ENCODE measurements at regions not wholly inside any gene's neighbourhood (a gene's known extent, or its start where the extent isn't known, plus 50 kb on each side); places are given as distances from the start of the nearest gene placed in this dataset.

- WGBS, 5 donors: 45 to 62% (median 58%) methylated on average over 1 of the region's 1 CpG
- Histone ChIP-seq H3K9me3 (no peaks in the 10 kb centered on the region), H3K4me1 (no peaks in the 10 kb centered on the region), H3K4me3 (no peak overlapping the region), H3K36me3 (no peaks in the 10 kb centered on the region), H3K27ac (no peak overlapping the region), H3K27me3 (no peaks in the 10 kb centered on the region)
- no peak for DNase-seq
- intact Hi-C loops (cut with DNase I; ENCODE audit: low total_unique reads): no loop called here
- no peak for TF ChIP-seq CTCF (IDR thresholded peaks at IDR 0.05)
- TF ChIP-seq POLR2AphosphoS5 (IDR thresholded peaks at IDR 0.05): no peak
- no peak for TF ChIP-seq POLR2A (IDR thresholded peaks at IDR 0.05)
- TF ChIP-seq EP300 (IDR thresholded peaks at IDR 0.05): no peak
These were observed 829.7 kb downstream of the CDH11 start for GRCh38 chr16:64292161-64292560.

GRCh38 chr16:64290461-64290860, 831.4 kb downstream of the CDH11 start:
- peaks cover 0 to 4% (median 2%) of the 10 kb centered on the region in 4 donors for H3K9me3 ChIP-seq
- no peaks in the 10 kb centered on the region for H3K27me3 ChIP-seq
- intact Hi-C loops (cut with DNase I; ENCODE audit: low total_unique reads): no loop called here
- H3K4me1 ChIP-seq: no peaks in the 10 kb centered on the region
- H3K27ac ChIP-seq: no peak overlapping the region
- H3K36me3 ChIP-seq: no peaks in the 10 kb centered on the region
- 55 to 70% (median 62%) methylated on average over 4 of the region's 4 CpGs for WGBS, 5 donors
- DNase-seq: no peak
- no peak for TF ChIP-seq POLR2AphosphoS5 (IDR thresholded peaks at IDR 0.05)
- TF ChIP-seq POLR2A (IDR thresholded peaks at IDR 0.05): no peak
- TF ChIP-seq EP300 (IDR thresholded peaks at IDR 0.05): no peak
- no peak for TF ChIP-seq CTCF (IDR thresholded peaks at IDR 0.05)
- no peak overlapping the region for H3K4me3 ChIP-seq

- DNase-seq: no peak
- H3K4me1 ChIP-seq: no peaks in the 10 kb centered on the region
- no peaks in the 10 kb centered on the region for H3K27me3 ChIP-seq
- H3K9me3 ChIP-seq: peaks cover 0 to 9% (median 2%) of the 10 kb centered on the region in 4 donors
- intact Hi-C loops (cut with DNase I; ENCODE audit: low total_unique reads): no loop called here
- no peak overlapping the region for H3K4me3 ChIP-seq
- TF ChIP-seq POLR2AphosphoS5 (IDR thresholded peaks at IDR 0.05) (no peak), EP300 (IDR thresholded peaks at IDR 0.05) (no peak), POLR2A (IDR thresholded peaks at IDR 0.05) (no peak), CTCF (IDR thresholded peaks at IDR 0.05) (no peak)
- WGBS, 5 donors: 53 to 68% (median 58%) methylated on average over 4 of the region's 4 CpGs
- no peak overlapping the region for H3K27ac ChIP-seq
- no peaks in the 10 kb centered on the region for H3K36me3 ChIP-seq
These were observed 834.0 kb downstream of the CDH11 start for GRCh38 chr16:64287655-64288528.

- Histone ChIP-seq H3K4me1 (no peaks in the 10 kb centered on the region), H3K36me3 (no peaks in the 10 kb centered on the region), H3K27me3 (no peaks in the 10 kb centered on the region), H3K4me3 (no peak overlapping the region), H3K9me3 (peaks cover 0 to 9% (median 2%) of the 10 kb centered on the region in 4 donors), H3K27ac (no peak overlapping the region)
- 47 to 65% (median 55%) methylated on average over 3 of the region's 3 CpGs for WGBS, 5 donors
- no peak for TF ChIP-seq CTCF (IDR thresholded peaks at IDR 0.05)
- TF ChIP-seq POLR2A (IDR thresholded peaks at IDR 0.05): no peak
- no peak for TF ChIP-seq POLR2AphosphoS5 (IDR thresholded peaks at IDR 0.05)
- no peak for TF ChIP-seq EP300 (IDR thresholded peaks at IDR 0.05)
- intact Hi-C loops (cut with DNase I; ENCODE audit: low total_unique reads): no loop called here
- no peak for DNase-seq
These were observed 839.7 kb downstream of the CDH11 start for GRCh38 chr16:64282181-64282580.

All from stomach (tissue), 8 donors.